Endothelial cell (in vitro differentiated cells): ENCODE measurements at regions not wholly inside any gene's neighbourhood (a gene's known extent, or its start where the extent isn't known, plus 50 kb on each side); places are given as distances from the start of the nearest gene placed in this dataset.

ENCODE experiments used
- DNase-seq: peaks from one replicate; pipeline ENCODE4 v3.0.0; 2021; ENCODE audit warnings: low spot score
- H3K27ac Mint-ChIP-seq: one replicate; pipeline ENCODE4 v1.8.0; 2021; ENCODE audit warnings: mixed read lengths, inconsistent platforms; ENCODE audit not compliant: unreplicated experiment
- H3K27me3 Mint-ChIP-seq: one replicate; pipeline ENCODE4 v1.8.0; 2021; ENCODE audit warnings: mild to moderate bottlenecking, moderate library complexity, mixed read lengths, inconsistent platforms; ENCODE audit not compliant: unreplicated experiment
- H3K36me3 Mint-ChIP-seq: one replicate; pipeline ENCODE4 v1.8.0; 2021; ENCODE audit warnings: mild to moderate bottlenecking, low read depth, mixed read lengths, inconsistent platforms; ENCODE audit not compliant: unreplicated experiment
- H3K4me1 Mint-ChIP-seq: one replicate; pipeline ENCODE4 v1.8.0; 2021; ENCODE audit warnings: mild to moderate bottlenecking, mixed read lengths, inconsistent platforms; ENCODE audit not compliant: unreplicated experiment
- H3K4me3 Mint-ChIP-seq: one replicate; pipeline ENCODE4 v1.8.0; 2021; ENCODE audit warnings: mild to moderate bottlenecking, mixed read lengths, inconsistent platforms; ENCODE audit not compliant: unreplicated experiment
- H3K9me3 Mint-ChIP-seq: one replicate; pipeline ENCODE4 v1.8.0; 2021; ENCODE audit warnings: mixed read lengths, inconsistent platforms; ENCODE audit not compliant: unreplicated experiment
- TF ChIP-seq, protein P1 (sequence below): fragments of 200-600 bp; sonication (generic); IDR thresholded peaks from one replicate; pipeline ENCODE4 v1.5.0; 2021; ENCODE audit warnings: antibody characterized with exemption; ENCODE audit not compliant: unreplicated experiment

GRCh38 chr5:124061068-124061430 lies 549.1 kb downstream of the CSNK1G3 start:
- Mint-ChIP-seq H3K36me3 (no peaks in the 10 kb centered on the region), H3K4me3 (no peak overlapping the region), H3K27ac (no peak overlapping the region), H3K27me3 (peaks cover 1% of the 10 kb centered on the region), H3K9me3 (no peaks in the 10 kb centered on the region), H3K4me1 (peaks cover 10% of the 10 kb centered on the region)
- TF ChIP-seq, protein P1, sequence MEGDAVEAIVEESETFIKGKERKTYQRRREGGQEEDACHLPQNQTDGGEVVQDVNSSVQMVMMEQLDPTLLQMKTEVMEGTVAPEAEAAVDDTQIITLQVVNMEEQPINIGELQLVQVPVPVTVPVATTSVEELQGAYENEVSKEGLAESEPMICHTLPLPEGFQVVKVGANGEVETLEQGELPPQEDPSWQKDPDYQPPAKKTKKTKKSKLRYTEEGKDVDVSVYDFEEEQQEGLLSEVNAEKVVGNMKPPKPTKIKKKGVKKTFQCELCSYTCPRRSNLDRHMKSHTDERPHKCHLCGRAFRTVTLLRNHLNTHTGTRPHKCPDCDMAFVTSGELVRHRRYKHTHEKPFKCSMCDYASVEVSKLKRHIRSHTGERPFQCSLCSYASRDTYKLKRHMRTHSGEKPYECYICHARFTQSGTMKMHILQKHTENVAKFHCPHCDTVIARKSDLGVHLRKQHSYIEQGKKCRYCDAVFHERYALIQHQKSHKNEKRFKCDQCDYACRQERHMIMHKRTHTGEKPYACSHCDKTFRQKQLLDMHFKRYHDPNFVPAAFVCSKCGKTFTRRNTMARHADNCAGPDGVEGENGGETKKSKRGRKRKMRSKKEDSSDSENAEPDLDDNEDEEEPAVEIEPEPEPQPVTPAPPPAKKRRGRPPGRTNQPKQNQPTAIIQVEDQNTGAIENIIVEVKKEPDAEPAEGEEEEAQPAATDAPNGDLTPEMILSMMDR, result no peak
- no peak for DNase-seq

GRCh38 chr5:124060413-124061067 lies 548.6 kb downstream of the CSNK1G3 start:
- Mint-ChIP-seq H3K36me3 (no peaks in the 10 kb centered on the region), H3K4me3 (no peak overlapping the region), H3K9me3 (no peaks in the 10 kb centered on the region), H3K27ac (no peak overlapping the region), H3K27me3 (peaks cover 2% of the 10 kb centered on the region), H3K4me1 (peaks cover 10% of the 10 kb centered on the region)
- DNase-seq, result no peak
- TF ChIP-seq, protein P1, result no peak

DNA sequence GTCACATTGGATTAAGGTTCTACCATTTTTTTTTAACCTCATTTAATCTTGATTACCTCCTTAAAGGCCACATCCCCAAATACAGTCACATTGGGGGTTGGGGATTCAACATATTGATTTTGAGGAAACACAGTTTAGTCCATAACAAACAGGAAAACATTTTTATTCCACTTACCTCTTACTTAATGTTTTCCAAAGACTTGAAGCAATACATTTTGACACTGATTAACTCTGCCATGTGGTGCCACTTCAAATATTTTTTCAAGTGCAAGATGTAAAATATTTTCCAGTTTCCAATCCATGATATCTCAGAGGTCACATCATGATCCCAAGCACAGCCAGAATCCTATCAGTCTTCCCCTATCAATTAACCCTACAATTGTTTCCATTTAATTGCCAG lies 548.0 kb downstream of the CSNK1G3 start:
- H3K4me1 Mint-ChIP-seq, result peaks cover 10% of the 10 kb centered on the region

GRCh38 chr5:124059200-124059599 lies 547.2 kb downstream of the CSNK1G3 start:
- Mint-ChIP-seq H3K4me1 (peaks cover 10% of the 10 kb centered on the region), H3K27me3 (peaks cover 2% of the 10 kb centered on the region), H3K36me3 (no peaks in the 10 kb centered on the region), H3K4me3 (no peak overlapping the region), H3K27ac (no peak overlapping the region), H3K9me3 (no peaks in the 10 kb centered on the region)
- TF ChIP-seq, protein P1, result no peak
- no peak for DNase-seq

More for the DNA sequence above, 548.0 kb downstream of the CSNK1G3 start:
- Mint-ChIP-seq H3K36me3 (no peaks in the 10 kb centered on the region), H3K9me3 (no peaks in the 10 kb centered on the region), H3K27me3 (peaks cover 2% of the 10 kb centered on the region), H3K27ac (no peak overlapping the region), H3K4me3 (no peak overlapping the region)
- DNase-seq, result no peak
- TF ChIP-seq, protein P1, result no peak

DNA sequence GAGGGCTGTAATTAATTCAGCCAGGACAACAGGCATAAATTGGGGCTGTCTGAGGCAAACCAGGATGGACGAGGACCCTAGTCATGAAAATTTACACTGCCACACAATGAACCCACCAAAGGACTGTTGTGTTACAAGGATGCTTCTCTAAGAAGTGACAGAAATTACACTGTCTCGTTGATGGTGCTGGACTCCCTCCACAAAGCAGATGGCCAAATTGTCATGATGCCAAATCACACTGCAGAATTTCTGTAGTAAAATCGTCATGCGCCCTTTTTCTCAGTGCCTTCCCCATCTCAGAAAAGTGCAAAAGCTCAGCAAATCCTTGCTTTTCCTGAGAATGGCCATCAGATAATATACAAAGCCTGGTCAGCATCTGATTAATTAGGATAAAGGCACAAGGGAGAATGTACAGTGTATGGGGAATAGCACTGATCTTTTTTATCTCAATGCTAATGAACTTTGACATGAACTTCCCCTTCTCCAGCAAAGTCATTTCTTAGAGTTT lies 545.8 kb downstream of the CSNK1G3 start:
- DNase-seq, result no peak
- TF ChIP-seq, protein P1, result no peak
- Mint-ChIP-seq H3K36me3 (no peaks in the 10 kb centered on the region), H3K4me1 (peaks cover 10% of the 10 kb centered on the region), H3K27ac (no peak overlapping the region), H3K4me3 (no peak overlapping the region), H3K27me3 (peaks cover 2% of the 10 kb centered on the region), H3K9me3 (no peaks in the 10 kb centered on the region)
